HG03439 (cell line): ENCODE measurements at regions not wholly inside any gene's neighbourhood (a gene's known extent, or its start where the extent isn't known, plus 50 kb on each side); places are given as distances from the start of the nearest gene placed in this dataset.
"Not testable (repeated sequence)": the region's sequence is repeated elsewhere in the genome, so short reads cannot be mapped to it uniquely, and the experiment has no call there.

Experiments used
- ATAC-seq: cut with Tn5 transposase; IDR thresholded peaks from one replicate; pipeline ENCODE4 v1.9.1; 2021; ENCODE audit warnings: mild to moderate bottlenecking, moderate library complexity; ENCODE audit not compliant: unreplicated experiment

GRCh38 chr6:155828989-155829388, 373.4 kb upstream of the NOX3 start:
- ATAC-seq, result no peak

- no peak for ATAC-seq
Measured at GRCh38 chr6:155818698-155819097, 363.1 kb upstream of the NOX3 start.

- ATAC-seq, result no peak
Measured at GRCh38 chr6:155813548-155813947, 357.9 kb upstream of the NOX3 start.

- no peak for ATAC-seq
Measured at GRCh38 chr6:155807243-155807642, 351.6 kb upstream of the NOX3 start.

GRCh38 chr6:155801046-155801445, 345.4 kb upstream of the NOX3 start:
- ATAC-seq, result no peak

- ATAC-seq, result not testable (repeated sequence)
Measured at GRCh38 chr6:155798876-155799275, 343.2 kb upstream of the NOX3 start.

GRCh38 chr6:155795173-155795796, 339.6 kb upstream of the NOX3 start:
- ATAC-seq, result no peak

- no peak for ATAC-seq
Measured at GRCh38 chr6:155791891-155792290, 336.3 kb upstream of the NOX3 start.

GRCh38 chr6:155791186-155791585, 335.5 kb upstream of the NOX3 start:
- no peak for ATAC-seq

GRCh38 chr6:155787168-155787567, 331.5 kb upstream of the NOX3 start:
- no peak for ATAC-seq

GRCh38 chr6:155786528-155786927, 330.9 kb upstream of the NOX3 start:
- ATAC-seq, result no peak

GRCh38 chr6:155782739-155783459, 327.3 kb upstream of the NOX3 start:
- no peak for ATAC-seq

GRCh38 chr6:155782320-155782731, 326.7 kb upstream of the NOX3 start:
- ATAC-seq, result no peak

GRCh38 chr6:155779456-155779855, 323.8 kb upstream of the NOX3 start:
- no peak for ATAC-seq

GRCh38 chr6:155778336-155778735, 322.7 kb upstream of the NOX3 start:
- no peak for ATAC-seq

- no peak for ATAC-seq
Measured at GRCh38 chr6:155771822-155772221, 316.2 kb upstream of the NOX3 start.

GRCh38 chr6:155770856-155771255, 315.2 kb upstream of the NOX3 start:
- ATAC-seq, result no peak

GRCh38 chr6:155770313-155770712, 314.7 kb upstream of the NOX3 start:
- no peak for ATAC-seq

GRCh38 chr6:155765275-155766194, 309.9 kb upstream of the NOX3 start:
- ATAC-seq, result no peak

GRCh38 chr6:155762649-155763048, 307.0 kb upstream of the NOX3 start:
- no peak for ATAC-seq

GRCh38 chr6:155755452-155755851, 299.8 kb upstream of the NOX3 start:
- no peak for ATAC-seq

- not testable (repeated sequence) for ATAC-seq
Measured at GRCh38 chr6:155748778-155749177, 293.1 kb upstream of the NOX3 start.
